KMS-11 (cell line): ENCODE measurements at regions not wholly inside any gene's neighbourhood (a gene's known extent, or its start where the extent isn't known, plus 50 kb on each side); places are given as distances from the start of the nearest gene placed in this dataset.

ENCODE experiments used
- H2AFZ ChIP-seq: fragments of 200-600 bp; sonication (generic); 2 replicates; pipeline ENCODE4 v1.6.1; 2016; ENCODE audit warnings: antibody characterized with exemption, mixed run types, low read depth
- H3K27ac ChIP-seq: fragments of 200-600 bp; sonication (generic); 2 replicates; pipeline ENCODE4 v1.6.1; 2016; ENCODE audit warnings: mild to moderate bottlenecking, mixed run types
- H3K27me3 ChIP-seq: fragments of 200-600 bp; sonication (generic); 2 replicates; pipeline ENCODE4 v1.6.1; 2017; ENCODE audit warnings: mild to moderate bottlenecking, low read depth, mixed run types, moderate library complexity; ENCODE audit not compliant: insufficient read depth
- H3K36me3 ChIP-seq: fragments of 200-600 bp; sonication (generic); 2 replicates; pipeline ENCODE4 v1.6.1; 2017; ENCODE audit warnings: mild to moderate bottlenecking, mixed run types; ENCODE audit not compliant: insufficient read depth
- H3K4me1 ChIP-seq: fragments of 200-600 bp; sonication (generic); 2 replicates; pipeline ENCODE4 v1.6.1; 2016; ENCODE audit warnings: mild to moderate bottlenecking, low read depth, mixed run types; ENCODE audit not compliant: poor library complexity, severe bottlenecking
- H3K4me2 ChIP-seq: fragments of 200-600 bp; sonication (generic); 2 replicates; pipeline ENCODE4 v1.7.0; 2016; ENCODE audit warnings: mild to moderate bottlenecking, mixed run types
- H3K4me3 ChIP-seq: fragments of 200-600 bp; sonication (generic); IDR thresholded peaks from 2 replicates; pipeline ENCODE4 v1.6.1; 2017; ENCODE audit warnings: low read depth, low read length, mixed read lengths; ENCODE audit not compliant: insufficient read depth
- H3K79me2 ChIP-seq: fragments of 200-600 bp; sonication (generic); 2 replicates; pipeline ENCODE4 v1.6.1; 2016; ENCODE audit warnings: low read depth, mixed run types; ENCODE audit not compliant: insufficient read depth
- H3K9ac ChIP-seq: fragments of 200-600 bp; sonication (generic); 2 replicates; pipeline ENCODE4 v1.6.1; 2016; ENCODE audit warnings: mild to moderate bottlenecking, mixed run types
- H4K20me1 ChIP-seq: fragments of 200-600 bp; sonication (generic); 2 replicates; pipeline ENCODE4 v1.6.1; 2016; ENCODE audit warnings: mild to moderate bottlenecking, mixed run types; ENCODE audit not compliant: insufficient read depth
- TF ChIP-seq, protein P1 (sequence below): fragments of 200-600 bp; sonication (generic); conservative IDR thresholded peaks from 2 replicates; pipeline ENCODE4 v1.6.1; 2017; ENCODE audit warnings: low read depth, mild to moderate bottlenecking, antibody characterized with exemption, low read length, moderate library complexity, mixed read lengths

GRCh38 chr12:125473501-125473900, 408.3 kb downstream of the AACS start:
- Histone ChIP-seq H4K20me1 (no peaks in the 10 kb centered on the region), H3K4me3 (no peak overlapping the region), H3K9ac (no peak overlapping the region), H3K27ac (no peak overlapping the region), H3K4me1 (no peaks in the 10 kb centered on the region), H3K79me2 (no peaks in the 10 kb centered on the region), H3K36me3 (no peaks in the 10 kb centered on the region), H2AFZ (no peak overlapping the region), H3K27me3 (no peaks in the 10 kb centered on the region), H3K4me2 (no peak overlapping the region)
- TF ChIP-seq, protein P1, sequence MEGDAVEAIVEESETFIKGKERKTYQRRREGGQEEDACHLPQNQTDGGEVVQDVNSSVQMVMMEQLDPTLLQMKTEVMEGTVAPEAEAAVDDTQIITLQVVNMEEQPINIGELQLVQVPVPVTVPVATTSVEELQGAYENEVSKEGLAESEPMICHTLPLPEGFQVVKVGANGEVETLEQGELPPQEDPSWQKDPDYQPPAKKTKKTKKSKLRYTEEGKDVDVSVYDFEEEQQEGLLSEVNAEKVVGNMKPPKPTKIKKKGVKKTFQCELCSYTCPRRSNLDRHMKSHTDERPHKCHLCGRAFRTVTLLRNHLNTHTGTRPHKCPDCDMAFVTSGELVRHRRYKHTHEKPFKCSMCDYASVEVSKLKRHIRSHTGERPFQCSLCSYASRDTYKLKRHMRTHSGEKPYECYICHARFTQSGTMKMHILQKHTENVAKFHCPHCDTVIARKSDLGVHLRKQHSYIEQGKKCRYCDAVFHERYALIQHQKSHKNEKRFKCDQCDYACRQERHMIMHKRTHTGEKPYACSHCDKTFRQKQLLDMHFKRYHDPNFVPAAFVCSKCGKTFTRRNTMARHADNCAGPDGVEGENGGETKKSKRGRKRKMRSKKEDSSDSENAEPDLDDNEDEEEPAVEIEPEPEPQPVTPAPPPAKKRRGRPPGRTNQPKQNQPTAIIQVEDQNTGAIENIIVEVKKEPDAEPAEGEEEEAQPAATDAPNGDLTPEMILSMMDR = no peak

DNA sequence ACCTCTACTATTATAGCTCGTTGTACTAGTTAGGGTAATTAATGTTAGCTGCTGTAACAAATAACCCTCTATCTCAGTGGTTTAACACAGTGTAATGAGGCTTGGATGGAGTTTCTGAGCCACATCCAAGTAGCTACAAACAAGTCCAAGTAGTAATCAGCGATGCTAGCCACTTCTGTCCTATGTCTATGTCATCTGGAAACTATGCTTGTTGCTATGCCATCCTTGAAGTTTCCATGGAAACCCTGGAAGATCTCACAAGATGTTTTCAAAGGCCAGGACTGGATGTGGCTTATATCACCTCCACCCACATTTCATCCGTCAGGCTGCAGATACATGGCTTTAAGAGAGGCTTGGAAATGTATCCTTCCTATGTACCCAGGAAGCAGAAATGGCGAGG, 422.1 kb downstream of the AACS start:
- Histone ChIP-seq H3K4me1 (no peaks in the 10 kb centered on the region), H3K27ac (no peak overlapping the region), H3K79me2 (no peaks in the 10 kb centered on the region), H3K4me3 (no peak overlapping the region), H2AFZ (no peak overlapping the region), H3K27me3 (no peaks in the 10 kb centered on the region), H3K9ac (no peak overlapping the region), H4K20me1 (no peaks in the 10 kb centered on the region), H3K4me2 (no peak overlapping the region), H3K36me3 (no peaks in the 10 kb centered on the region)
- TF ChIP-seq, protein P1 = no peak

- Histone ChIP-seq H2AFZ (no peak overlapping the region), H3K4me1 (no peaks in the 10 kb centered on the region), H3K27me3 (no peaks in the 10 kb centered on the region), H3K9ac (no peak overlapping the region), H4K20me1 (no peaks in the 10 kb centered on the region), H3K36me3 (no peaks in the 10 kb centered on the region), H3K79me2 (no peaks in the 10 kb centered on the region), H3K4me3 (no peak overlapping the region), H3K27ac (no peak overlapping the region), H3K4me2 (no peak overlapping the region)
- TF ChIP-seq, protein P1 = no peak
Observed at GRCh38 chr12:125491553-125491952, 426.3 kb downstream of the AACS start.

- H3K36me3 ChIP-seq = no peaks in the 10 kb centered on the region
- no peak overlapping the region for H3K27ac ChIP-seq
- H3K79me2 ChIP-seq = no peaks in the 10 kb centered on the region
- H3K4me1 ChIP-seq = no peaks in the 10 kb centered on the region
- H2AFZ ChIP-seq = no peak overlapping the region
- H3K9ac ChIP-seq = no peak overlapping the region
- no peak overlapping the region for H3K4me2 ChIP-seq
- H4K20me1 ChIP-seq = no peaks in the 10 kb centered on the region
- TF ChIP-seq, protein P1 = no peak
- H3K4me3 ChIP-seq = no peak overlapping the region
- no peaks in the 10 kb centered on the region for H3K27me3 ChIP-seq
Observed at GRCh38 chr12:125492354-125493270, 427.4 kb downstream of the AACS start.
